Breast epithelium (tissue), 4 donors: ENCODE measurements at regions not wholly inside any gene's neighbourhood (a gene's known extent, or its start where the extent isn't known, plus 50 kb on each side); places are given as distances from the start of the nearest gene placed in this dataset.

ENCODE experiments used
- DNase-seq, 2 donors: peaks; one replicate each; pipeline ENCODE4 v3.0.0-alpha.2; 2019; ENCODE audit warnings: low spot score in 2 of 2
- H3K27ac ChIP-seq, 2 donors: fragments of 200-600 bp; sonication (generic) in 1 of 2; one replicate each; pipeline ENCODE4 v1.5.1; 2016 to 2019; ENCODE audit warnings: mild to moderate bottlenecking in 1 of 2
- H3K27me3 ChIP-seq, 2 donors: fragments of 200-600 bp; sonication (generic) in 1 of 2; one replicate each; pipeline versions ENCODE4 v1.5.1 to v1.6.0; 2017 to 2019; ENCODE audit warnings: control low read depth in 1 of 2, mild to moderate bottlenecking in 1 of 2
- H3K36me3 ChIP-seq: fragments of 200-600 bp; one replicate; pipeline ENCODE4 v1.5.1; 2019
- H3K4me1 ChIP-seq, 2 donors: fragments of 200-600 bp; sonication (generic); one replicate each; pipeline ENCODE4 v1.5.1; 2016 to 2019; ENCODE audit warnings: control low read depth in 1 of 2
- H3K4me3 ChIP-seq, 3 donors: fragments of 200-600 bp; sonication (generic); 1 replicate in 2 of 3; 2 replicates in 1 of 3; pipeline ENCODE4 v1.5.1; 2016 to 2019; ENCODE audit warnings: mild to moderate bottlenecking in 3 of 3, moderate library complexity in 2 of 3
- H3K9me3 ChIP-seq, 2 donors: fragments of 200-600 bp; sonication (generic) in 1 of 2; one replicate each; pipeline ENCODE4 v1.5.1; 2016 to 2019; ENCODE audit warnings: control low read depth in 1 of 2
- POLR2A ChIP-seq: fragments of 450-650 bp; IDR thresholded peaks from one replicate; pipeline ENCODE4 v1.6.1; 2016; ENCODE audit warnings: antibody characterized with exemption, mild to moderate bottlenecking, moderate library complexity
- POLR2AphosphoS5 ChIP-seq, 3 donors: sonication (generic); formaldehyde crosslinking; IDR thresholded peaks; one replicate each; pipeline ENCODE4 v1.6.1; 2017; ENCODE audit warnings: antibody characterized with exemption in 3 of 3
- intact Hi-C: fragments of 100-400 bp; cut with DNase I; formaldehyde crosslinking; loops from one replicate; pipeline ENCODE4 v1.15.1; 2023; ENCODE audit warnings: low total_unique reads
- TF ChIP-seq, protein P1 (sequence below), 3 donors: fragments of 450-650 bp; IDR thresholded peaks; one replicate each; pipeline ENCODE4 v1.5.1; 2016 to 2017; ENCODE audit warnings: antibody characterized with exemption in 3 of 3, mild to moderate bottlenecking in 3 of 3, moderate library complexity in 3 of 3

DNA sequence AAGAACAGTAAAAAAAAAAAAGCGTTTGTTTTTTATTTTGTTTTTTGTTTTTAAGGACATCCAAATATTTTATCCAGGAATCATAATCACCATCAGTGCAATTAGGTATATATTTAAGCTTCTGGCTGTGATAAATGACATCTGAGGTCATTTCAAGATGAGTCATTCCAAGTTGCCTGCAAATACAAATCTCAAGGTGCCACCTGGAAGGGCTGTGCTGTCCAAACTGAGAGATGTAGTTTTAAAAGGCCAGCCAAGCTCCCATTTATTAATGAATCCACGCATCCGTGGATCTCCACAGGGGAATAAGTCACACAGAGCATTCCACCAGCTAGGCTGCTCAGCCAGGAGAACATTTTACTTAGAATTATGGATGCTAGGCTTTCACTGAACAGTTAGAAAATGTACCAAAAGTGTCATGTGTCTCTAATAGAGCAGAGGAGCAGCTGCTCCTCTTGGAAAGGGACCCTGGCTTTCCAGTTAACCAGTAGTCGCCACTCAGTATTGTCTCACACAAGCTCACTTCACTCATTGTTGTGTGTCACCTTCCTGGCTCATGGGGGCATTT lies 1151.4 kb upstream of the TMEM132C start:
- H3K36me3 ChIP-seq = no peaks in the 10 kb centered on the region
- no peaks in the 10 kb centered on the region for H3K9me3 ChIP-seq
- H3K27ac ChIP-seq = no peak overlapping the region
- no peaks in the 10 kb centered on the region for H3K4me1 ChIP-seq
- no peaks in the 10 kb centered on the region for H3K27me3 ChIP-seq
- intact Hi-C loops = loop anchor here (5.0 kb wide), 1 partner anchor 598 kb away; no protein-coding TSS in a partner anchor
- no peak overlapping the region for H3K4me3 ChIP-seq
- DNase-seq = no peak
- TF ChIP-seq POLR2AphosphoS5 (IDR thresholded peaks at IDR 0.05) (no peak), POLR2A (no peak)

DNA sequence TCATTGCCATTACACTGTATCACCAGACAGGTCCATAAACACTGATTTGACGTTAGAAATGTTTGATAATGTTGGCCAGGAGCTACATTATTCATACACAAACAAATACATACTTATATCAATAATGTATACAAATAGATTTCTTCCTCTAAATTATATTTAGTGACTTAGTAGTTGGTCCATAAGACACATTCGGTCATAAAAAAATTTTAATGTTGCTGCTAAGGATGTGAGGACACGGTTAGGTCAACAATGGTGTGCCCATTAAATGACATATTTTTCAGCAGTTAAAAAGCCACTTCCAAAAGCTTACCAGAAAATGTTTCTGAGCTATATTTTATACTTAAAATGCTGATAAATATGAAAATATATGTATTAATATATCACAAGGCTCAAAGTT lies 1148.7 kb upstream of the TMEM132C start:
- TF ChIP-seq, protein P1, sequence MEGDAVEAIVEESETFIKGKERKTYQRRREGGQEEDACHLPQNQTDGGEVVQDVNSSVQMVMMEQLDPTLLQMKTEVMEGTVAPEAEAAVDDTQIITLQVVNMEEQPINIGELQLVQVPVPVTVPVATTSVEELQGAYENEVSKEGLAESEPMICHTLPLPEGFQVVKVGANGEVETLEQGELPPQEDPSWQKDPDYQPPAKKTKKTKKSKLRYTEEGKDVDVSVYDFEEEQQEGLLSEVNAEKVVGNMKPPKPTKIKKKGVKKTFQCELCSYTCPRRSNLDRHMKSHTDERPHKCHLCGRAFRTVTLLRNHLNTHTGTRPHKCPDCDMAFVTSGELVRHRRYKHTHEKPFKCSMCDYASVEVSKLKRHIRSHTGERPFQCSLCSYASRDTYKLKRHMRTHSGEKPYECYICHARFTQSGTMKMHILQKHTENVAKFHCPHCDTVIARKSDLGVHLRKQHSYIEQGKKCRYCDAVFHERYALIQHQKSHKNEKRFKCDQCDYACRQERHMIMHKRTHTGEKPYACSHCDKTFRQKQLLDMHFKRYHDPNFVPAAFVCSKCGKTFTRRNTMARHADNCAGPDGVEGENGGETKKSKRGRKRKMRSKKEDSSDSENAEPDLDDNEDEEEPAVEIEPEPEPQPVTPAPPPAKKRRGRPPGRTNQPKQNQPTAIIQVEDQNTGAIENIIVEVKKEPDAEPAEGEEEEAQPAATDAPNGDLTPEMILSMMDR (IDR thresholded peaks at IDR 0.05) = no peak
- no peak for TF ChIP-seq POLR2A
- TF ChIP-seq POLR2AphosphoS5 (IDR thresholded peaks at IDR 0.05) = no peak
- no peaks in the 10 kb centered on the region for H3K36me3 ChIP-seq
- intact Hi-C loops = loop anchor here (5.0 kb wide), 1 partner anchor 601 kb away; no protein-coding TSS in a partner anchor
- no peak for DNase-seq
- H3K4me3 ChIP-seq = no peak overlapping the region
- H3K27me3 ChIP-seq = no peaks in the 10 kb centered on the region
- H3K4me1 ChIP-seq = no peaks in the 10 kb centered on the region
- H3K9me3 ChIP-seq = no peaks in the 10 kb centered on the region
- H3K27ac ChIP-seq = no peak overlapping the region

DNA sequence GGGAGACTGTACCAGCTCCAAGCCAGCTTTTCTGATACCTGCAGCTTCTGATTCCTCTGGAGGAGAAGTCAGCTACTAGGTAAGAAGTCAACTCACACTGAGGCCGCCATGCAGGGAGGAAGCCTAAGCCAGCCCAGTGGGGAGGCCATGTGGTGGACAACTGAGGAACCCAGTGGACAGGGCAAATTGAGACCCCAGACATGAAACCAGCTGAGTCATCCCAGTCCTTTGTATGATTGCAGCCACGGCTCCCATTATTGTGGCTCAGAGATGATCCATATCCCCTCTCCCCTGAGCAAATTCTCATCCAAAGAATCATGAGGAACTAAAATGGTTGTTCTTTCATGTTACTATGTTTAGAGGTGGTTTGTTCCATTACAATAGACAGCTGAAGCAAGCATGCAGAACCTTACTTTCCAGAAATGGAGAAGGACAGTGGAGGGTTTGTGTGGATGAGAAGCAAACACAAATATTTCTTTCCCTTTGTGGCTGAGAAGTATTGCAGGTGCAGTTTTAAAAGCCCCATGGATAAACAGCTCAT lies 1147.3 kb upstream of the TMEM132C start:
- Histone ChIP-seq H3K36me3 (no peaks in the 10 kb centered on the region), H3K27me3 (no peaks in the 10 kb centered on the region), H3K27ac (no peak overlapping the region), H3K4me3 (no peak overlapping the region), H3K4me1 (no peaks in the 10 kb centered on the region), H3K9me3 (no peaks in the 10 kb centered on the region)
- no peak for DNase-seq
- TF ChIP-seq POLR2AphosphoS5 (IDR thresholded peaks at IDR 0.05) (no peak), POLR2A (no peak)
- TF ChIP-seq, protein P1 (IDR thresholded peaks at IDR 0.05) = no peak
- intact Hi-C loops = loop anchor here (5.0 kb wide), 1 partner anchor 602 kb away; no protein-coding TSS in a partner anchor

DNA sequence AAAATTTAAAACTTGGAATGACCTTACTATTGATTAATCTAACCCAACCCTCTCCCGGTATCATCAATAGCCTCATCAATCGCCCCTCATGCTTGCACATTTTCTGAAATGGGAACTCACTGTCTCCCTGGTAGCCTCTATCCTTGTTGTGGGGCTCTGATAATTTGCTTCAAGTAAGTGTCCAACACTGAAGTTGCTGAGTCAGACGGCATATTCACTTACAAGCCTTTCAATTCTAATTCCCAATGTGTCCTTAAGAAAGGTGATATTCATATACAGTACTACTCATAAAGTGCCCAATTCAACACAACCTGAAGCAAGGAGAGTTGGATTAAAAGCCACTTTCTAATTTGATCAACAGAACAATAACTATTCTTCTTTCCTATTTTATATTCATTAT lies 1146.1 kb upstream of the TMEM132C start:
- no peak for DNase-seq
- no peaks in the 10 kb centered on the region for H3K9me3 ChIP-seq
- H3K27ac ChIP-seq = no peak overlapping the region
- no peak for TF ChIP-seq POLR2AphosphoS5 (IDR thresholded peaks at IDR 0.05)
- TF ChIP-seq, protein P1 (IDR thresholded peaks at IDR 0.05) = no peak
- no peak for TF ChIP-seq POLR2A
- H3K36me3 ChIP-seq = no peaks in the 10 kb centered on the region
- intact Hi-C loops = no loop called here
- no peak overlapping the region for H3K4me3 ChIP-seq
- H3K4me1 ChIP-seq = no peaks in the 10 kb centered on the region
- H3K27me3 ChIP-seq = no peaks in the 10 kb centered on the region

DNA sequence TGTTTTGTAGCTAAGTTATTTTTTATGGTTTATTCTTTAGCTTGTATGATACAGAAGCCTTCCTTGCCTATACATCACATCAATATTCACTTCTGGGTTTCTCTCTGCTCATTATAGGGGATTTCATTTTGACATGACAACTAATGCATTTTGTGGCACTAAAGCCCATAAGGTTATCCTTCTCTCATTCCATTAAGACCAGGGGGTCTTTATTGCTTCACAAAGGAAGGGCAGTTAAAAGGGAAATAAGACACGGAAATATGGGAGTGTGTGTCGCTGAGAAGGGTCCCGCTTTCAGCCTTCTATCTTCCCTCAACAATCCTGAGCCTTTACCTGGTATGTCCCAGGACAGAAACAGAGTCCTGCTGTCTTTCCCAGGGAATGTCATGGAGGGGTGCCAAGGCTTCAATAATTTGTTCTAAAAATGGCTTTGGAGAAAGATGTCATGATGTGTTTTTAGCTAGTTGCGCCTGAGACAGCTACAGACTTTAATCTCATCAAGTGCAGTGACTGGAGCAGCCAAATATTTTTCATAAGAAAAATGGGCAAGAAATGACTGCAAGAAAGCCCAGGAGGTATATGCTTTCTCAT lies 1145.4 kb upstream of the TMEM132C start:
- Histone ChIP-seq H3K36me3 (no peaks in the 10 kb centered on the region), H3K9me3 (no peaks in the 10 kb centered on the region), H3K27ac (no peak overlapping the region), H3K27me3 (no peaks in the 10 kb centered on the region), H3K4me1 (no peaks in the 10 kb centered on the region), H3K4me3 (no peak overlapping the region)
- TF ChIP-seq POLR2A (no peak), POLR2AphosphoS5 (IDR thresholded peaks at IDR 0.05) (no peak)
- TF ChIP-seq, protein P1 (IDR thresholded peaks at IDR 0.05) = no peak
- no peak for DNase-seq
- intact Hi-C loops = no loop called here
